WTC11 (cell line): ENCODE measurements at regions not wholly inside any gene's neighbourhood (a gene's known extent, or its start where the extent isn't known, plus 50 kb on each side); places are given as distances from the start of the nearest gene placed in this dataset.

ENCODE experiments used
- ATAC-seq: fragments of 200-7000 bp; cut with Tn5 transposase; 2 replicates; pipeline ENCODE4 v1.10.0; 2021; ENCODE audit warnings: mild to moderate bottlenecking, moderate library complexity
- CTCF ChIA-PET: fragments of 300-600 bp; sonication (Branson Sonifier 250); formaldehyde crosslinking; loops from one replicate; lab custom pipeline; 2021; ENCODE audit warnings: antibody characterized with exemption; lab: Charles Lee
- POLR2A ChIA-PET: fragments of 350-600 bp; sonication (Branson Sonifier 250); formaldehyde crosslinking; loops from one replicate; lab custom pipeline; 2021; ENCODE audit warnings: antibody characterized with exemption; lab: Charles Lee
- DNase-seq: peaks from one replicate; pipeline ENCODE4 v3.0.0; 2021; ENCODE audit warnings: low spot score
- H3K27ac Mint-ChIP-seq: 2 replicates; pipeline ENCODE4 v1.8.0; 2021; ENCODE audit warnings: mixed read lengths
- H3K27me3 Mint-ChIP-seq: 2 replicates; pipeline ENCODE4 v1.8.0; 2021; ENCODE audit warnings: low read depth, mild to moderate bottlenecking, moderate library complexity, mixed read lengths
- H3K36me3 Mint-ChIP-seq: 2 replicates; pipeline ENCODE4 v1.8.0; 2021; ENCODE audit warnings: mixed read lengths
- H3K4me1 Mint-ChIP-seq: 2 replicates; pipeline ENCODE4 v1.8.0; 2022; ENCODE audit warnings: mixed read lengths
- H3K4me3 Mint-ChIP-seq: 2 replicates; pipeline ENCODE4 v1.8.0; 2021; ENCODE audit warnings: mild to moderate bottlenecking, moderate library complexity, mixed read lengths
- H3K9me3 Mint-ChIP-seq: 2 replicates; pipeline ENCODE4 v1.8.0; 2021; ENCODE audit warnings: mixed read lengths
- ATF1 ChIP-seq: sonication (generic); formaldehyde crosslinking; IDR thresholded peaks from 2 replicates; pipeline ENCODE4 v1.8.1; 2023; ENCODE audit warnings: mild to moderate bottlenecking, moderate library complexity, missing genetic modification reagents
- CREB1 ChIP-seq: sonication (generic); formaldehyde crosslinking; IDR thresholded peaks from 2 replicates; pipeline ENCODE4 v1.8.0; 2023; ENCODE audit warnings: mild to moderate bottlenecking, missing genetic modification reagents
- EMX1 ChIP-seq: fragments of 250-450 bp; sonication (Bioruptor Pico); IDR thresholded peaks from 2 replicates; pipeline ENCODE4 v1.8.0; 2021; ENCODE audit warnings: mild to moderate bottlenecking
- HMGA2 ChIP-seq: fragments of 250-450 bp; sonication (Bioruptor Pico); IDR thresholded peaks from 2 replicates; pipeline ENCODE4 v1.4.0; 2021; ENCODE audit warnings: mild to moderate bottlenecking, moderate library complexity
- JAZF1 ChIP-seq: fragments of 250-450 bp; sonication (Bioruptor Pico); IDR thresholded peaks from 2 replicates; pipeline ENCODE4 v1.9.0; 2021; ENCODE audit warnings: moderate library complexity, mild to moderate bottlenecking, inconsistent platforms
- MXD4 ChIP-seq: fragments of 250-450 bp; sonication (Bioruptor Pico); IDR thresholded peaks from 2 replicates; pipeline ENCODE4 v1.8.0; 2021; ENCODE audit warnings: mild to moderate bottlenecking, moderate library complexity, borderline replicate concordance
- NFYB ChIP-seq: sonication (generic); formaldehyde crosslinking; conservative IDR thresholded peaks from 2 replicates; pipeline ENCODE4 v1.8.0; 2022; ENCODE audit warnings: low read depth, missing genetic modification reagents
- RORB ChIP-seq: fragments of 250-450 bp; sonication (Bioruptor Pico); IDR thresholded peaks from 2 replicates; pipeline ENCODE4 v1.9.0; 2021; ENCODE audit warnings: mild to moderate bottlenecking
- SMAD4 ChIP-seq: sonication (generic); formaldehyde crosslinking; IDR thresholded peaks from 2 replicates; pipeline ENCODE4 v1.8.0; 2022; ENCODE audit warnings: mild to moderate bottlenecking, missing genetic modification reagents
- SP1 ChIP-seq: sonication (generic); formaldehyde crosslinking; conservative IDR thresholded peaks from 2 replicates; pipeline ENCODE4 v1.8.1; 2022; ENCODE audit warnings: missing genetic modification reagents
- TEAD1 ChIP-seq: sonication (generic); formaldehyde crosslinking; IDR thresholded peaks from 2 replicates; pipeline ENCODE4 v1.8.0; 2022; ENCODE audit warnings: mild to moderate bottlenecking, missing genetic modification reagents
- ZBTB21 ChIP-seq: sonication (generic); formaldehyde crosslinking; IDR thresholded peaks from 2 replicates; pipeline ENCODE4 v1.8.1; 2023; ENCODE audit warnings: mild to moderate bottlenecking, missing genetic modification reagents, borderline replicate concordance
- ZNF121 ChIP-seq: sonication (generic); formaldehyde crosslinking; IDR thresholded peaks from 2 replicates; pipeline ENCODE4 v1.8.0; 2023; ENCODE audit warnings: missing genetic modification reagents
- ZNF317 ChIP-seq: sonication (generic); formaldehyde crosslinking; IDR thresholded peaks from 2 replicates; pipeline ENCODE4 v1.8.1; 2023; ENCODE audit warnings: low read depth, mild to moderate bottlenecking, moderate library complexity, missing genetic modification reagents, borderline replicate concordance
- ZNF671 ChIP-seq: fragments of 250-450 bp; sonication (Bioruptor Pico); IDR thresholded peaks from 2 replicates; pipeline ENCODE4 v1.8.0; 2021; ENCODE audit warnings: mild to moderate bottlenecking
- TF ChIP-seq, protein P1 (sequence below): sonication (generic); formaldehyde crosslinking; IDR thresholded peaks from 2 replicates; pipeline ENCODE4 v1.8.0; 2022; ENCODE audit warnings: missing genetic modification reagents
- TF ChIP-seq, protein P2 (sequence below): sonication (generic); formaldehyde crosslinking; IDR thresholded peaks from 2 replicates; pipeline ENCODE4 v1.8.1; 2023; ENCODE audit warnings: mild to moderate bottlenecking, moderate library complexity, missing genetic modification reagents
- TF ChIP-seq, protein P3 (sequence below): sonication (generic); formaldehyde crosslinking; IDR thresholded peaks from 2 replicates; pipeline ENCODE4 v1.8.1; 2022; ENCODE audit warnings: low read depth, missing genetic modification reagents, borderline replicate concordance
- TF ChIP-seq, protein P4 (sequence below): sonication (generic); formaldehyde crosslinking; IDR thresholded peaks from 2 replicates; pipeline ENCODE4 v1.8.1; 2023; ENCODE audit warnings: mild to moderate bottlenecking, missing genetic modification reagents
- TF ChIP-seq, protein P5 (sequence below): sonication (generic); formaldehyde crosslinking; IDR thresholded peaks from 2 replicates; pipeline ENCODE4 v1.8.0; 2022; ENCODE audit warnings: mild to moderate bottlenecking, missing genetic modification reagents
- TF ChIP-seq, protein P6 (sequence below): sonication (generic); formaldehyde crosslinking; IDR thresholded peaks from 2 replicates; pipeline ENCODE4 v1.8.0; 2022; ENCODE audit warnings: mild to moderate bottlenecking, missing genetic modification reagents
- TF ChIP-seq, protein P7 (sequence below): sonication (generic); formaldehyde crosslinking; IDR thresholded peaks from 2 replicates; pipeline ENCODE4 v1.8.1; 2022; ENCODE audit warnings: mild to moderate bottlenecking, missing genetic modification reagents, moderate library complexity, borderline replicate concordance
- TF ChIP-seq, protein P8 (sequence below): sonication (generic); formaldehyde crosslinking; IDR thresholded peaks from 2 replicates; pipeline ENCODE4 v1.8.1; 2022; ENCODE audit warnings: mild to moderate bottlenecking, moderate library complexity, missing genetic modification reagents

DNA sequence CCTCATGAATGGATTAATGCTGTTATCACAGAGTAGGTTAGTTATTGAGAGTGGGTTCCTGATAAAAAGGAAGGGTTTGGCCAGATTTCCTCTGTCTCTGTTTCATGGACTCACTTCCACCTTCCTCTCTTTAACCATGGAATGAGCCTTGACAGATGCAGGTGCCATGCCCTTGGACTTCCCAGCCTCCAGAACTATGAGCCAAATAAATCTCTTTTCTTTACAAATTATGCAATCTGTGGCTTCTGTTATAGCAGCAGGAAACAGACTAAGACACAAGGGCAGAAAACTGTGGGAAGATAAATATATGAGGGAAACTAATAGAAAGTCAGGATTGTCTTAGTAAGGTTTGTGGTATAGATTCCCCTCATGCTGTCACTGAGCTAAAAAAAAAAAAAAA, 106.5 kb downstream of the QRSL1 start (continued):
- TF ChIP-seq, protein P1, sequence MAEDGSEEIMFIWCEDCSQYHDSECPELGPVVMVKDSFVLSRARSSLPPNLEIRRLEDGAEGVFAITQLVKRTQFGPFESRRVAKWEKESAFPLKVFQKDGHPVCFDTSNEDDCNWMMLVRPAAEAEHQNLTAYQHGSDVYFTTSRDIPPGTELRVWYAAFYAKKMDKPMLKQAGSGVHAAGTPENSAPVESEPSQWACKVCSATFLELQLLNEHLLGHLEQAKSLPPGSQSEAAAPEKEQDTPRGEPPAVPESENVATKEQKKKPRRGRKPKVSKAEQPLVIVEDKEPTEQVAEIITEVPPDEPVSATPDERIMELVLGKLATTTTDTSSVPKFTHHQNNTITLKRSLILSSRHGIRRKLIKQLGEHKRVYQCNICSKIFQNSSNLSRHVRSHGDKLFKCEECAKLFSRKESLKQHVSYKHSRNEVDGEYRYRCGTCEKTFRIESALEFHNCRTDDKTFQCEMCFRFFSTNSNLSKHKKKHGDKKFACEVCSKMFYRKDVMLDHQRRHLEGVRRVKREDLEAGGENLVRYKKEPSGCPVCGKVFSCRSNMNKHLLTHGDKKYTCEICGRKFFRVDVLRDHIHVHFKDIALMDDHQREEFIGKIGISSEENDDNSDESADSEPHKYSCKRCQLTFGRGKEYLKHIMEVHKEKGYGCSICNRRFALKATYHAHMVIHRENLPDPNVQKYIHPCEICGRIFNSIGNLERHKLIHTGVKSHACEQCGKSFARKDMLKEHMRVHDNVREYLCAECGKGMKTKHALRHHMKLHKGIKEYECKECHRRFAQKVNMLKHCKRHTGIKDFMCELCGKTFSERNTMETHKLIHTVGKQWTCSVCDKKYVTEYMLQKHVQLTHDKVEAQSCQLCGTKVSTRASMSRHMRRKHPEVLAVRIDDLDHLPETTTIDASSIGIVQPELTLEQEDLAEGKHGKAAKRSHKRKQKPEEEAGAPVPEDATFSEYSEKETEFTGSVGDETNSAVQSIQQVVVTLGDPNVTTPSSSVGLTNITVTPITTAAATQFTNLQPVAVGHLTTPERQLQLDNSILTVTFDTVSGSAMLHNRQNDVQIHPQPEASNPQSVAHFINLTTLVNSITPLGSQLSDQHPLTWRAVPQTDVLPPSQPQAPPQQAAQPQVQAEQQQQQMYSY (CRISPR knock-in tag): no peak
- TF ChIP-seq SMAD4: no peak
- no peak for TF ChIP-seq EMX1 (CRISPR knock-in tag)
- no peak for TF ChIP-seq CREB1 (CRISPR knock-in tag)
- no peak for TF ChIP-seq ZNF671
- no peak for TF ChIP-seq RORB (CRISPR knock-in tag)
- TF ChIP-seq, protein P2, sequence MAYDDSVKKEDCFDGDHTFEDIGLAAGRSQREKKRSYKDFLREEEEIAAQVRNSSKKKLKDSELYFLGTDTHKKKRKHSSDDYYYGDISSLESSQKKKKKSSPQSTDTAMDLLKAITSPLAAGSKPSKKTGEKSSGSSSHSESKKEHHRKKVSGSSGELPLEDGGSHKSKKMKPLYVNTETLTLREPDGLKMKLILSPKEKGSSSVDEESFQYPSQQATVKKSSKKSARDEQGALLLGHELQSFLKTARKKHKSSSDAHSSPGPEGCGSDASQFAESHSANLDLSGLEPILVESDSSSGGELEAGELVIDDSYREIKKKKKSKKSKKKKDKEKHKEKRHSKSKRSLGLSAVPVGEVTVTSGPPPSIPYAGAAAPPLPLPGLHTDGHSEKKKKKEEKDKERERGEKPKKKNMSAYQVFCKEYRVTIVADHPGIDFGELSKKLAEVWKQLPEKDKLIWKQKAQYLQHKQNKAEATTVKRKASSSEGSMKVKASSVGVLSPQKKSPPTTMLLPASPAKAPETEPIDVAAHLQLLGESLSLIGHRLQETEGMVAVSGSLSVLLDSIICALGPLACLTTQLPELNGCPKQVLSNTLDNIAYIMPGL (CRISPR knock-in tag): no peak
- TF ChIP-seq, protein P3, sequence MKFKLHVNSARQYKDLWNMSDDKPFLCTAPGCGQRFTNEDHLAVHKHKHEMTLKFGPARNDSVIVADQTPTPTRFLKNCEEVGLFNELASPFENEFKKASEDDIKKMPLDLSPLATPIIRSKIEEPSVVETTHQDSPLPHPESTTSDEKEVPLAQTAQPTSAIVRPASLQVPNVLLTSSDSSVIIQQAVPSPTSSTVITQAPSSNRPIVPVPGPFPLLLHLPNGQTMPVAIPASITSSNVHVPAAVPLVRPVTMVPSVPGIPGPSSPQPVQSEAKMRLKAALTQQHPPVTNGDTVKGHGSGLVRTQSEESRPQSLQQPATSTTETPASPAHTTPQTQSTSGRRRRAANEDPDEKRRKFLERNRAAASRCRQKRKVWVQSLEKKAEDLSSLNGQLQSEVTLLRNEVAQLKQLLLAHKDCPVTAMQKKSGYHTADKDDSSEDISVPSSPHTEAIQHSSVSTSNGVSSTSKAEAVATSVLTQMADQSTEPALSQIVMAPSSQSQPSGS (CRISPR knock-in tag): no peak
- TF ChIP-seq, protein P4, sequence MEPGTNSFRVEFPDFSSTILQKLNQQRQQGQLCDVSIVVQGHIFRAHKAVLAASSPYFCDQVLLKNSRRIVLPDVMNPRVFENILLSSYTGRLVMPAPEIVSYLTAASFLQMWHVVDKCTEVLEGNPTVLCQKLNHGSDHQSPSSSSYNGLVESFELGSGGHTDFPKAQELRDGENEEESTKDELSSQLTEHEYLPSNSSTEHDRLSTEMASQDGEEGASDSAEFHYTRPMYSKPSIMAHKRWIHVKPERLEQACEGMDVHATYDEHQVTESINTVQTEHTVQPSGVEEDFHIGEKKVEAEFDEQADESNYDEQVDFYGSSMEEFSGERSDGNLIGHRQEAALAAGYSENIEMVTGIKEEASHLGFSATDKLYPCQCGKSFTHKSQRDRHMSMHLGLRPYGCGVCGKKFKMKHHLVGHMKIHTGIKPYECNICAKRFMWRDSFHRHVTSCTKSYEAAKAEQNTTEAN: no peak
- no peak for TF ChIP-seq SP1 (CRISPR knock-in tag)
- TF ChIP-seq JAZF1: no peak
- TF ChIP-seq MXD4 (CRISPR knock-in tag): no peak
- no peak for TF ChIP-seq TEAD1 (CRISPR knock-in tag)
- TF ChIP-seq, protein P5, sequence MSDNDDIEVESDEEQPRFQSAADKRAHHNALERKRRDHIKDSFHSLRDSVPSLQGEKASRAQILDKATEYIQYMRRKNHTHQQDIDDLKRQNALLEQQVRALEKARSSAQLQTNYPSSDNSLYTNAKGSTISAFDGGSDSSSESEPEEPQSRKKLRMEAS (CRISPR knock-in tag): no peak

DNA sequence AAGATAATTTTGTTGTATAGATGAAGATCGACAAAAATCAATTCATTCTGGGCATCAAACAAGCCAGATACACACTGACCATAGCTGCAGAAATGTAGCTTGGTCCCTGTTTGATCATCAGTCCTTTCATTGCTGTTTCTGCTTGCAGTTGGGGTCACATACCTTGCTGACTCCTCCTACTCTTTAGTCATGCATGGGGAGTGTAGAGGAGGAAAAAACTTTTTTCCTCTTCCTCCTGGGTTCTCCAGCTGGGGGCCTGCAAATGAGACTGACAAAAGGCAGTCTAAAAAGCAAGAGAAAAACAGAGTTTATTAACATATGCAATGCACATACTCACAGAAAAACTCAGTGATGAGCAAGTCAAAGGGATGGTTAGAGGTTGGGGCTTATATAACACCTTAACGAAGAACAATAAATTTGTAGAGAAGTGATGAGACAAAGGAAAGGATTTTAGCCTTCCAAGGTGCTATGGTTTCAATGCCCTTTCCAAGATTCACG, 105.8 kb downstream of the QRSL1 start:
- H3K27ac Mint-ChIP-seq: peak overlapping the region; percentile 93
- DNase-seq (no peak), ATAC-seq (peak; percentile 93)
- peaks cover 29% of the 10 kb centered on the region for H3K9me3 Mint-ChIP-seq
- H3K4me1 Mint-ChIP-seq: peaks cover 15% of the 10 kb centered on the region
- peaks cover 5% of the 10 kb centered on the region; the same call in 1 of the 2 replicates for H3K27me3 Mint-ChIP-seq
- peaks cover 23% of the 10 kb centered on the region for H3K36me3 Mint-ChIP-seq
- CTCF ChIA-PET: interaction anchor here (1.0 to 1.6 kb wide), 2 partner anchors 14 to 244 kb away, joined by 3 read pairs; no protein-coding TSS in a partner anchor
- POLR2A ChIA-PET: no interaction called here
- H3K4me3 Mint-ChIP-seq: no peak overlapping the region
- no peak for TF ChIP-seq ZNF317
- no peak for TF ChIP-seq ATF1 (CRISPR knock-in tag)
- no peak for TF ChIP-seq SMAD4
- TF ChIP-seq HMGA2 (CRISPR knock-in tag): no peak
- no peak for TF ChIP-seq ZNF121 (CRISPR knock-in tag)
- no peak for TF ChIP-seq ZBTB21
- TF ChIP-seq, protein P6, sequence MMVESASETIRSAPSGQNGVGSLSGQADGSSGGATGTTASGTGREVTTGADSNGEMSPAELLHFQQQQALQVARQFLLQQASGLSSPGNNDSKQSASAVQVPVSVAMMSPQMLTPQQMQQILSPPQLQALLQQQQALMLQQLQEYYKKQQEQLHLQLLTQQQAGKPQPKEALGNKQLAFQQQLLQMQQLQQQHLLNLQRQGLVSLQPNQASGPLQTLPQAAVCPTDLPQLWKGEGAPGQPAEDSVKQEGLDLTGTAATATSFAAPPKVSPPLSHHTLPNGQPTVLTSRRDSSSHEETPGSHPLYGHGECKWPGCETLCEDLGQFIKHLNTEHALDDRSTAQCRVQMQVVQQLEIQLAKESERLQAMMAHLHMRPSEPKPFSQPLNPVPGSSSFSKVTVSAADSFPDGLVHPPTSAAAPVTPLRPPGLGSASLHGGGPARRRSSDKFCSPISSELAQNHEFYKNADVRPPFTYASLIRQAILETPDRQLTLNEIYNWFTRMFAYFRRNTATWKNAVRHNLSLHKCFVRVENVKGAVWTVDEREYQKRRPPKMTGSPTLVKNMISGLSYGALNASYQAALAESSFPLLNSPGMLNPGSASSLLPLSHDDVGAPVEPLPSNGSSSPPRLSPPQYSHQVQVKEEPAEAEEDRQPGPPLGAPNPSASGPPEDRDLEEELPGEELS (CRISPR knock-in tag): no peak; the same call in 1 of the 2 replicates
- TF ChIP-seq NFYB (CRISPR knock-in tag): no peak
- TF ChIP-seq, protein P7, sequence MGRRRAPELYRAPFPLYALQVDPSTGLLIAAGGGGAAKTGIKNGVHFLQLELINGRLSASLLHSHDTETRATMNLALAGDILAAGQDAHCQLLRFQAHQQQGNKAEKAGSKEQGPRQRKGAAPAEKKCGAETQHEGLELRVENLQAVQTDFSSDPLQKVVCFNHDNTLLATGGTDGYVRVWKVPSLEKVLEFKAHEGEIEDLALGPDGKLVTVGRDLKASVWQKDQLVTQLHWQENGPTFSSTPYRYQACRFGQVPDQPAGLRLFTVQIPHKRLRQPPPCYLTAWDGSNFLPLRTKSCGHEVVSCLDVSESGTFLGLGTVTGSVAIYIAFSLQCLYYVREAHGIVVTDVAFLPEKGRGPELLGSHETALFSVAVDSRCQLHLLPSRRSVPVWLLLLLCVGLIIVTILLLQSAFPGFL: no peak
- TF ChIP-seq, protein P8, sequence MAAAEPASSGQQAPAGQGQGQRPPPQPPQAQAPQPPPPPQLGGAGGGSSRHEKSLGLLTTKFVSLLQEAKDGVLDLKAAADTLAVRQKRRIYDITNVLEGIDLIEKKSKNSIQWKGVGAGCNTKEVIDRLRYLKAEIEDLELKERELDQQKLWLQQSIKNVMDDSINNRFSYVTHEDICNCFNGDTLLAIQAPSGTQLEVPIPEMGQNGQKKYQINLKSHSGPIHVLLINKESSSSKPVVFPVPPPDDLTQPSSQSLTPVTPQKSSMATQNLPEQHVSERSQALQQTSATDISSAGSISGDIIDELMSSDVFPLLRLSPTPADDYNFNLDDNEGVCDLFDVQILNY (CRISPR knock-in tag): no peak
- TF ChIP-seq EMX1 (CRISPR knock-in tag): no peak
